HG02884 (cell line): ENCODE measurements at regions not wholly inside any gene's neighbourhood (a gene's known extent, or its start where the extent isn't known, plus 50 kb on each side); places are given as distances from the start of the nearest gene placed in this dataset.
"Not testable (repeated sequence)": the region's sequence is repeated elsewhere in the genome, so short reads cannot be mapped to it uniquely, and the experiment has no call there.

Source experiments
- ATAC-seq: cut with Tn5 transposase; IDR thresholded peaks from one replicate; pipeline ENCODE4 v1.9.1; 2021; ENCODE audit warnings: mild to moderate bottlenecking, moderate library complexity; ENCODE audit not compliant: unreplicated experiment

DNA sequence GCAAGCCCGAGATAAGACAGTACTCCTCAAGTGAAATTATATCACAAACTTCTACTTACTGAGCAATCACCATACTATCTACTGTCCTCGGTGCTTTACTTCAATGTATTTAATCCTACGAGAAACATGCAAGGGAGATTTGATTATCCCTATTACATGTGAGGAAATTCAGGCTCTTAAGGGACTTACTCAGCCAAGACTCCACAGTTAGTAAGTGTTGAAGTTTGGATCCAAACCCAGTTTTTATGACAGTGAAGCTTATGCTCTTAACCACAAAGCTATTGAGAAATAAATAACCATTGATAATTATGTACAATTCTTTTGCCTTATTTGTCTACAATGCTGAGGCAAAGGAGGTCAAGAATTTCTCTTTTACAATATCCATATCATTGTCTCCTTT lies 672.9 kb upstream of the ACVR2A start:
- no peak for ATAC-seq

DNA sequence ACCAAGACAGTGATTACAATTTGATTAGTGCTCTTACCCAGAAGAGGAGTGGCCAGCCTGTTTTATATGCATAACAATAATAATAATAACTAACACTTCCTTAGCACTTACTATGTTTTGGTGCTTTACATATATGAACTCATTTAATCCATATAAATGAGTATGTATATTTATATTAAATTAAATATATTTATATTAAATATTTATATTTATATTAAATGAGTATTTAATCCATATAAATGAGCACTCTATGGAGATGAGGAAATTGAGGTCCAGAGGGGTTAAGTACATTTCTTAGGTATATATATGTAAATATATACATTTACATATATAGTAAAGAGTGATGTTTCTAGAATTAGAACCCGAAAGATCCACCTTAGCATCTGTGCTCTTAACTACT lies 673.9 kb upstream of the ACVR2A start:
- ATAC-seq = no peak

DNA sequence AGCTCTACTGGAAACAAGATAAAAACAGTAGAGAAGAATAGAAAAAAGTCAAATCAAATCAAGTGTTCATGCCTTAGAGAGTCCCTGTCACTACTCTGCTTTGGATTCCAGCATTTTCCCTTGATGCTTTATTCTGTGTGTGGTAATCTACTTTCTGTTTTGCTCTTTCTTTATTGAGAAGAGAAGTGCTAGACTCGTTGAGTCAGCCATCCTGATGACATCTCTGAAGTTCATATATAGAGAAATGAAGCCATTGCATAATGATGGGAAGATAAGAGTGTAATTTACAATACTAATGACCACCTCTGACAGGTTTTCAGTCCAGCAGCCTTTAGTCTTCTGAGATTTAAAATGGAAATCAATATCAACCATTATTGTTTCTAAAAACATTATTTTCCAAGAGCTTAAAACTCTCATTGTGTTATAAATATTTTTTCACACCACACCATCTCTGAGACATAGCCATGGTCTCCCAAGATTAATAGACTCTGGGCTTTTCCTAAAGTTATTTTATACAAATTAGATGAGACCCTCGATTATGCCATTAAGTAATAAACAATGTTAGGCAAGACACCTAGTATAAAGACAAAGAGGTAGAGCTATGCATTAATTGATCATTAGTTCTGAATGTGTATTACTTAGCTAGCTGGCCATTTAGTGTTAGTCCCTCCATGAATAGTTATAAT lies 679.0 kb upstream of the ACVR2A start:
- ATAC-seq = no peak

DNA sequence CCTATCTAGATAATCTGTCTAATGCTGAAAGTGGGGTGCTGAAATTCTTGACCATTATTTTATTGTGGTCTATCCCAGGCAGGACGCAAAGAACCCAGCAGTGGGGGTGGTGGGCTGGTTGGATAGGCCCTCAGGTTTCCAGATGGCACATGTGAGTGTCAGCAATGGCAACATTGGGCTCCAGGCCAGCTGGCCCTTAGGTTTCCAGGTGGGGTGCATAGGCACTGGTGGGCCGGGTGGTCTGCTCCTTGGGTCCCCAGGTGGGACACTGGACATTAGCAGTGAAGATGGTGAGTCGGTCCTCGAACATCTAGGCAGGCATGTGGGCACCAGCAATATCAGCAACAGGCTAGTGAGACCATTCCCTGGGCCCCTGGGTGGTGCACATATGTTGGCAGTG lies 680.3 kb upstream of the ACVR2A start:
- ATAC-seq = no peak

DNA sequence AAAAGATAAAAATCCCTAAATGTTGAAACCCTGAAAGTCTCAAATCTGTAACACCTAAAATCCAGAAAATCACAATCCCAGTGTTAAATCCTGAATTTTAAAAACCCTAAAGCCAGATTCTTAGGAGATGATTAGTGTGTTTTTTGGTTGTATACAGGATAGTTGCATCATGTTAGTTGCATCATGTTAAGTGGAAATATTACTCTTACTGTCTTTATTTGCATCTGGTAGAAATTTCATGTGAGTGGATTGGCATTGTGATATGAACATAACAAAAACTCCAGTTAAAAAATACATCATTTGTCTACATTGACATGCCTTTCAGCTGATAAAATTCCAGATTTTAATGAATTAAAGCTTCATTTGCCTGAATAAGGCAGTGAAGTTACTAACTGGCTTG lies 683.1 kb upstream of the ACVR2A start:
- ATAC-seq = no peak

DNA sequence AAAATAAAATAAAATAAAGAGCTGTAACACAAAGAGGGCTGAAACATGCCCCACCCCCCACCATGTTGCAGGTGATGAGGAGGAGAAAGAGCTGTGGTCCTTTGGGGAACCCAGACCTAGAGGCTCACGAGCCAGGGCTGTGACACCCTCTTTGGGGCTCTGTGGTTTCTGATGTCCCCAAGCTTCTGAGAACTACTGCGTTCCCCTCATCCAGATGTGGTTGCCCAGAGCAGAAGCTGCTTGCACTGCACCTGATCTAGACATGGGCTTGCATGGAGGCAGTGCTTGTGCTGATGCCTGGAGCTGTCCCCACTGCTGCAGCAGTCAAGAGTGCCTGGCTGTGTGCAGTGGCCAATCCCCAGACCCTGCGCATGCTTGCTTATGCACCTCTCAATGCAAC lies 687.9 kb upstream of the ACVR2A start:
- ATAC-seq = no peak

DNA sequence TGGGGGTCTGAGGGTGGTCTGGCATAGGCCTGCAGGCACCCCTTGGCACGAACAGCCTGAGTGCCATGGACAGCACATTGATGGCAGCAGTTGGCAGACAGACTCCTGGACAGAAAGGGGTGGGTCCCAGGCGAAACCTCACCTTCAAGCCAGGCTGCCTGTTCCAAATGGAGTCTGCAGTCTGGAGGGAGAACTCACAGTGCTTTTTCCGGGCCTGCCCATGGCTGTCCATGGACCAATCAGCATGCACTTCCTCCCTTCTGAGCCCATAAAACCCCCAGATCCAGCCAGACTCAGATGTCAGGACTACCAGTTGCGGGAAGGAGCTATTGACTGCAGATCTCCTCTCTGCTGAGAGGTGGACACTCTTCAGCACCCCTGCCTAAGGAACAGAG lies 694.6 kb upstream of the ACVR2A start:
- no peak for ATAC-seq

DNA sequence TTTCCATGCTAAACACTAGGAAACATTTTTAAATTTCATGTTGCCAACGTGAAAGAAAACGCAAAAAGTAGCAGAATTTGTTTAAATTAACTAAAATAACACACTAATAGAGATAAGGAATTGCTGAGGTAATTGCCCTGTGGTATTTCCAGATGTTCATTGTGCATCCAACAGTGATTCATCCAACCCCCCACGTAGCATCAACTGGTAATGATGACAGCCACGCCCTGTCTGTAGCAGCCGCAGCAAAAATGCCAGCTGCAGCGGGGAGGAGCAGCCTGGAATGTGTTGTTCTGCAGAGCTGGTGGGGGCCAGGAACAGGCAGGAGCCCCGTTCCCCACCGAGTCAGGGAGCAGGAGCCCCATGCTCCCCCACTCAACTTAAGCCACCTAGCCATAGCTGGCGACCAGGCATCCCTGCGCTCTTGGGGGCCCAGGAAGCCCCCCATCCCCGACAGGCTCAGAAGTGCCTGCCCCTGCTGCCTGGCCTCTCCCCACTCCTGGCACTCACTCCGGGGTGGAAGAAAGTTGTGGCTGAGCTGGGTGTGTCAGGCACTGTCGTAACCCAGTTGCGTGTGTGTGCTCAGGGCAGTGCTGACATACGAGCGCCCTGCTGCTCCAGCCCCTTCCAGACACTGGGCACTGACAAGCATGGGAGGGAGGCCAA lies 695.1 kb upstream of the ACVR2A start:
- no peak for ATAC-seq

DNA sequence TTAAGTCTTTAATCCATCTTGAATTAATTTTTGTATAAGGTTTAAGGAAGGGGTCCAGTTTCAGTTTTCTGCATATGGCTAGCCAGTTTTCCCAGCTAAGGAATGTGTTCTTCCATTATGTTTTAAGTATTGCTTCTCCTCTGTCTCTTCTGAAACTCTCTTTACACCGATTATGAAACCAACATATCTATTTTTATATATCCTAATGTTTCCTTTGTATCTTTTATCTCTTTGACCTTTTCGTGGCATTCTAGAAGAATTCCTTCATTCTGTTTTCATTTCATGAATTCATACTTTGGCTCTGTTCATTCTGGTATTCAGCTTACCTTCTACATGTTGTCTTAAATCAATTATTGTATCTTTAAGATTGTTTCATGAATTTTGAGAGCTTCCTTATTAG lies 697.0 kb upstream of the ACVR2A start:
- ATAC-seq = no peak

DNA sequence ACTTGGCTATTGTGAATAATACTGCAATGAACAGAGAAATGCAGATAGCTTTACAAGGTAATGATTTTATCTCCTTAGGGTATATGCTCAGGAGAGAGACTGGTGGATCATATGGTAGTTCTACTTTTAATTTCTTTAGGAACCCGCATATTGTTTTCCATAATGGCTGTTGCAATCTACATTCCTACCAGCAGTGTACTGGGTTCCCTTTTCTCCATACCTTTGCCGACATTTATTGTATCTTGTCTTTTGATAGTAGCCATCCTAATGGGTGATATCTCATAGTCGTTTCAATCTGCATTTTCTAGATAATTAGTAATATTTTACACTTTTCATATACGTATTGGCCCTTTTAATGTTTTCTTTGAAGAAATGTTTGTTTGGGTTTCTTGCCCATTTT lies 702.9 kb upstream of the ACVR2A start:
- no peak for ATAC-seq

DNA sequence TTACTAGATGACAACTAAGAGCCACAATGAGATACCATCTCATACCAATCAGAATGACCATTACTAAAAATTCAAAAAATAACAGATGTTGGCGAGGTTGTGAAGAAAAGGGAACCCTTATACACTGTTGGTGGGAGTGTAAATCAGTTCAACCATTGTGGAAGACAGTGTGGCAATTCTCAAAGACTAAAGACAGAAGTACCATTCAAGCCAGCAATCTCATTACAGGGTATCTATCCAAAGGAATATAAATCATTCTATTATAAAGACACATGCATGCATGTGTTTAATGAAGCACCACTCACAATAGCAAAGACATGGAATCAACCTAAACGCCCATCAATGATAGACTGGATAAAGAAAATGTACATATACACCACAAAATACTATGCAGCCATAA lies 705.1 kb upstream of the ACVR2A start:
- not testable (repeated sequence) for ATAC-seq

DNA sequence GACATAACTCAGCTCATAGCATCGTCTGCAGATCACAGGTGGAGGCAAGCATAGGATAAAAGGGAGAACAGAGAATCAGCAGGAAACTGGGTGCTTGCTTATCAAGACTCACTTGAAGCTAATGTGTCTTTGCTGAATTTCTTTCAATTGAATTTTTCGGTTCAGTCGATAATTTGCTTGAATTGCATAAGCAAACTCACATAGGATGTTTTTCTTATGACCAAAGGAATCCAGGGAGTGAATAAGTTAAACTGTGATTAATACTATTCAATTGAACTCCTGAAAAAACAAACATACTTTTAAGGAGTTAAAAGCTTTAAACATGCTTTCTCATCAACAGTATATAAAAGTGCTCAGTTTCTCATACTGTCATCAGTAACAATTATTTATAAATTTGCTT lies 707.1 kb upstream of the ACVR2A start:
- ATAC-seq = no peak

DNA sequence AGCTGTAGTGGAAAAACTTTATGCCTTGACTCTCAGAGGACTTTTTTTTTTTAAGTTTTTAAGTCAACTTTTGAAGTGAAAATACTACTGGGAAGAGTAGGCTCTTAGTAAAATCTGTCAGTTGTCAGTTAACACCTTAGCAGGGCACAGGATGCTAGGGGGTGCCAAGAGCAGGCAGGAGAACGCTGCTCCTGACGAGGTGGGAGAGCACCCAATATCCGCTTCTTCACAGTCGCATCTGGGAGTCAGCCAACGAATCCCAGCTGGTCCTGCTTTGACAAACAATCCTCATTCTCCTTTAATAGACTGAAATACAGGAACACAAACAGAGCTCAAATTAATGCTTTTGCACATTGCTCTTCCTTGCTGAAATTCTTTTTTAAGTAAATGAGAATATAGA lies 709.5 kb upstream of the ACVR2A start:
- no peak for ATAC-seq

DNA sequence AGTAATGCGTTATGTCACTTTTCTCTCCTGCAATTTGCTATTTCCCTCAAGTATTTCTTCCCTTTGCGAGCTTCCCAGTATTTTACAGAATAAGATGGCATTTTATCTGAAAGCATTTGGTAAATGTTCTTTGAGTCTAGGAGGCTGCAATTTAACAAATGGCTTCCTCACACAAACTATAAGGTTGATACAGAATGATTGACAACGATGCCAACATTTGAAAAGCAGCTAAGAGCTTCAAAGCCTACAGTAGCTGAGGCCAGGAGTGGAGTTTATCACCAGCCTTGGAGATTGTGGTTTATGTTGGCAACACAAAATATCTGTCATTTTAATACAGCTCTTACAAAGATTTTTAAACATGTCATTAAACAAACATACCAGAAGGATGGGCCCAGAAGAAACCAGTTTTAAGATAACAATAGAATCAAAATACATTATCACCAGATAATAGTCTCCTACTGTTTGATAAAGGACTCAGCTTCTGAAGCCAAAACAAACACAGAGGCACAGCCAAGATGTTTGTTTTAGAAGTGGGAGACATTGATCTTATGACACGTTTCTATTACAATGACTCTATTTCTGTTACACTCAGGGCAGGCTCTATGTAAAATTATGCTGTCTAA lies 711.4 kb upstream of the ACVR2A start:
- ATAC-seq = no peak

DNA sequence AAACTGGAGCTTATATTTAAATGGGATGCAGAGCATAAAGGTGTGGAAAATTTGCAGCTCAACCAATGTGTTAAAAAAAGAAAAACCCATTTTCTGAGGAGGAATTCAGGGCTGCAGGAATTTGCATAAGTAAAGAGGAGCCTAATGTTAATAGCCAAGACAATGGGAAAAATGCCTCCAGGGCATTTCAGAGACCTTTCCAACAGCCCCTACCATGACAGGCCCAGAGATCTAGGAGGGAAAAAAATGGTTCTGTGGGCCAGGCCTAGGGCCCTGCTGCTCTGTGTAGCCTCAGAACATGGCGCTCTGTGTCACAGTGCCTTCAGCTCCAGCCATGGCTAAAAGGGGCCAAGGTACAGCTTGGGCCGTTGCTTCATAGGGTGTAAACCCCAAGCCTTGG lies 719.7 kb upstream of the ACVR2A start:
- no peak for ATAC-seq

DNA sequence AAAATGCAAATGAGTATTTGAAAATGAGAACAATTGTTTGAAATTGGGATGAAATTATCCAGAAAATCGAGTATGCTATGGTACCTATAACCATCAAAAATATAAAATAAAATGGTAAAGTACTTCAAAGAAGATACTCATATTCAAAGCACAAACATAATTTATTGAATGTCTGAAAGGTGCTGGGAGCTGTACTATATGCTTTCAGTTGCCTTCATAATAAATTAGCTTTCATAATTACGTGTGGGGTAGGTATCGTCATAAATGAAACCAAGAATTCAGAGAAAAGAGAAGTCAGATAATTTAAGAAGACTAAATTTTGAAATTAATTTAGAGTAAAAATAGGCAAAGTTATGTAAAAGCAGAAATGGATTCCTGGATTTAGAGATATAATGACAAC lies 721.9 kb upstream of the ACVR2A start:
- no peak for ATAC-seq

DNA sequence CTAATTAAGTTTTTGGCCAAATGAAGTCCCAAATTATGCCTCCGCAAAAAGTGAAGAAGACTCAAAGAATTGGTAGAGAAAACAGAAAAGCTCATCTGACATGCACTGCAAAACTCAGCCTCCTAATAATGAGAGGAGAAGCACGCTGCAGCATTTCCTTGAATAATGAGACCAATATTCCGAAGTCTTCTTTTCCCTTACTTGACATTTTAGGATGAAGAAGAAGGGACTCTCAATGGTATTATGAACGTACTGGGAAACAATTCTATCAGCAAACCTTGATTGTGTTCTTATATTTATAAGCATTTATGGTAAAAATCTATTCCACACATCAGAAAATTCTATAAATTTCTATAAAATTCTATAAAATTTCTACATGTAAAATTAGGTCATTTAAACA lies 733.9 kb upstream of the ACVR2A start:
- no peak for ATAC-seq

DNA sequence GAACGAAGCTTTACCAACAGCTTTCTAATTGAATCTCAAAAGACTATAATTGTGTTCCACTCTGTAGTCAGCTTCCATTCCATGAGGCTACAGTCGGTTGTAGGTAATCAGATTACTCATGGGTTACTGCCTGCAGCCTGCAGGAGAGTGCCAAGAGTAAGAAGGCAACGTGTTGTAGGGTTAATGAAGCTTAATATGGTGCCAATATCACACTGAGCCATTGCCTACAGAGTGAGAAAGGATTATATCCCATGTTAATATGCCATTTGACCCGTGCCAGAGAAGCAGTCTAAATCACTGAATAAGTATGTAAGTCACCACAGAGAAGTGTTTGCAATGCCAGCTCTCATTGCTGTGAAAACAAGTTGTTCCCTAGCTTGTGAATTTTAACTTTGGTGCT lies 734.5 kb upstream of the ACVR2A start:
- ATAC-seq = no peak

DNA sequence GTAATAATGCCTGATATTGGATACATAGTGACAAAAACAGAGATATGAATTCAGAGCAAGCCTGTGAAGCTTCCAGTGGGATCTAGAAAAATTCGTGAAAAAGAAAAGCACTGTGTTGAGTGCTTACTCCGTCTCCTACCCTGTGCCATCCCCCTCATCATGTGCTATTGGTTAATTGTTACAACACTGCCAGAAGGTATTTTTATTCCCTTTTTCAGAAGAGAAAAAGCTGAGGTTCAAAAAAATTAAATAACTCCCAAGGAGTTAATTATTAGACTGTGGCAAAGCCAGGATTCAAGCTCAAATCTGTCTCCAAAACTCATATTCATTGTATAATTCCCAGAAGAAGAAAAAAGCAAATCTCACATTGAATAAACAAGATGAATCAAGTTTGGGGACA lies 735.5 kb upstream of the ACVR2A start:
- no peak for ATAC-seq

DNA sequence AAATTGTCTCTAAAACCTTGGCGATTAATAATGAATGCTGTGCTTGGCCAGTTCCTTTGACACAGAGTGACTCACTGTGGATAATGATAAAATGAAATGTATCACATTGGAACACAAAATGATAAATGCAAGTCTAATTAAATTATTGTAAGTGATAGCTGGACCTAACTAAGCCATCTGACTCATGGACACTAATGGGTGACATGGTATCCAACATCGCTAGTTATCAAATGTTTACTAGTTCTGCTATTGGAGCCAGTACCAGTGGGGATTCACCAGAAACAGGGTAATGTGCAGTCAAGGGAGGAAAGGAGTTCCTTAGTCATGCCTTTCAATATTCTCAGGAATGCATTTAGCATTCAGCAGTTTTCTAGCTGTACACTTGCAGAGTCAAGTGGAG lies 736.3 kb upstream of the ACVR2A start:
- ATAC-seq = no peak

DNA sequence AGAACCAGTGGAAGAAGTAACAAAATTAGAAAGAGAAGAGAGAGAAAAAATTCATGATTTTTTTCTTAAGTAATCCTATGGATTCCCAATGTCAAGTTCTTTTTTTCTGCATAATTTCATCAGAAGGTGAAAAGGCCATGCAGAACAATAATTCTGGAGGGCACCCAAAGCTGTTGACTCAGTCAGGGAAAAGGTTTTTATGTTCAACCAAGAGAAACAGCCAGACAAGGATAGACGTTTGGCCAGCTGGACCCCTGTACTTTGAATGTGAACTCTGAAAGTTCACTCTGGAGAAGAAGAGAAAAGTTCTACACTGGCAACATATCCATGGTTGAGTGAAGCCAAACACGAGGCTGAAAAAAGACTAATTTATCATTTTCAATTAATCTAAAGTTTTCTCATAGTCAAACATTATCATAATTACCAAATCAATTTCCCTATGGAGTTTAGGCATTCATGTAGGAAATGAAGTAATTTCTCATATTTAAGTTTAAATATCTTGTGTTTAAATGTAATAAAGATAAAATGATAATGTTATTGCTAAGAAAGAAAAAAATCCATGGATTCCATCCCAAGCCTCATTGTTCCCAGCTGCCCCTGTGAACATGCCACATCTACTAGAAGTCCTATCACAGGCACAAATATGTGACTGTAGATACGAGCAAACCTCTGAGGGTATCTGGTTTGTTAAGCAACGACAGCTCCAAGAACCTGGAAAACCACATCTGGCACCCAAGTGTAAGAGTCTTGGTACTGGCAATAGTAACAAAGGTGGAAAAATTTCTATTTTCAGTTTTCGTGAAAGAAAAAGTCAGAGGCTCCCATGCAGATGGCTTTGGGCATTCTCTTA lies 742.7 kb upstream of the ACVR2A start:
- no peak for ATAC-seq
